ENCODE measurements at regions not wholly inside any gene's neighbourhood (a gene's known extent, or its start where the extent isn't known, plus 50 kb on each side); places are given as distances from the start of the nearest gene placed in this dataset.

DNA sequence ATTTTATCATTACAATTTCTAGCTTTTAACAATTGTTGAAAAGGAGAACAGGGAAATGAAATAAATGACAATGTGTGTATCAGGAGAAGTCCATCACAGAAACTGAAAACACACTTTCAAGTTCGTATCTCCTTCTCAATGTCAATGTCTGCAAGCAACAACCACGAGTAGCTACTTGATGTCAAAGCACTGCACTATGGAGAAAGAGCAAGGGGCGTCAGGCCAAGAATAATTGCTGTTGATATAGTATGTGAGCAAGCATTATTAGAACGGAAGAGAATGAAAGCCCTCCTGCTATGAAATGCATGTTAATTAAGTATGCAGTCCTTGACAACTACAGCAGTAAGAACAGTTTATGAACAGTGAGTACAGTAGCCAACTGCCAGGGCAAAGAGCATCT lies 1250.1 kb downstream of the ZPLD1 start:
- H3K9me3 ChIP-seq (ENCODE audit: low read depth, low read length) = no peaks in the 10 kb centered on the region
- H3K4me3 ChIP-seq (ENCODE audit: insufficient read depth, low read length) = no peak overlapping the region
- no peak overlapping the region for H3K27ac ChIP-seq (ENCODE audit: low read depth, low read length)
- no peak overlapping the region for H3K4me2 ChIP-seq (ENCODE audit: insufficient read depth, low read length)
- H3K79me2 ChIP-seq (ENCODE audit: insufficient read depth, low read length) = no peaks in the 10 kb centered on the region
- no peak for DNase-seq (ENCODE audit: insufficient read length, low spot score, missing footprints)
- H3K36me3 ChIP-seq (ENCODE audit: insufficient read depth, low read length) = no peaks in the 10 kb centered on the region
- no peaks in the 10 kb centered on the region for H3K27me3 ChIP-seq (ENCODE audit: insufficient read depth, low read length)
- no peaks in the 10 kb centered on the region for H3K4me1 ChIP-seq (ENCODE audit: insufficient read depth, low read length)
- no peak overlapping the region for H2AFZ ChIP-seq (ENCODE audit: low read length)
- TF ChIP-seq, protein P1, sequence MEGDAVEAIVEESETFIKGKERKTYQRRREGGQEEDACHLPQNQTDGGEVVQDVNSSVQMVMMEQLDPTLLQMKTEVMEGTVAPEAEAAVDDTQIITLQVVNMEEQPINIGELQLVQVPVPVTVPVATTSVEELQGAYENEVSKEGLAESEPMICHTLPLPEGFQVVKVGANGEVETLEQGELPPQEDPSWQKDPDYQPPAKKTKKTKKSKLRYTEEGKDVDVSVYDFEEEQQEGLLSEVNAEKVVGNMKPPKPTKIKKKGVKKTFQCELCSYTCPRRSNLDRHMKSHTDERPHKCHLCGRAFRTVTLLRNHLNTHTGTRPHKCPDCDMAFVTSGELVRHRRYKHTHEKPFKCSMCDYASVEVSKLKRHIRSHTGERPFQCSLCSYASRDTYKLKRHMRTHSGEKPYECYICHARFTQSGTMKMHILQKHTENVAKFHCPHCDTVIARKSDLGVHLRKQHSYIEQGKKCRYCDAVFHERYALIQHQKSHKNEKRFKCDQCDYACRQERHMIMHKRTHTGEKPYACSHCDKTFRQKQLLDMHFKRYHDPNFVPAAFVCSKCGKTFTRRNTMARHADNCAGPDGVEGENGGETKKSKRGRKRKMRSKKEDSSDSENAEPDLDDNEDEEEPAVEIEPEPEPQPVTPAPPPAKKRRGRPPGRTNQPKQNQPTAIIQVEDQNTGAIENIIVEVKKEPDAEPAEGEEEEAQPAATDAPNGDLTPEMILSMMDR (IDR thresholded peaks at IDR 0.05; ENCODE audit: extremely low read depth, low read depth, low read length) = no peak
- no peaks in the 10 kb centered on the region for H4K20me1 ChIP-seq (ENCODE audit: insufficient read depth, low read length)

GRCh38 chr3:103685939-103686338 lies 1251.1 kb downstream of the ZPLD1 start:
- Histone ChIP-seq H3K36me3 (ENCODE audit: insufficient read depth, low read length) (no peaks in the 10 kb centered on the region), H3K4me1 (ENCODE audit: insufficient read depth, low read length) (no peaks in the 10 kb centered on the region), H3K27ac (ENCODE audit: low read depth, low read length) (no peak overlapping the region), H3K4me2 (ENCODE audit: insufficient read depth, low read length) (no peak overlapping the region), H3K9me3 (ENCODE audit: low read depth, low read length) (no peaks in the 10 kb centered on the region), H3K79me2 (ENCODE audit: insufficient read depth, low read length) (no peaks in the 10 kb centered on the region), H4K20me1 (ENCODE audit: insufficient read depth, low read length) (no peaks in the 10 kb centered on the region), H3K4me3 (ENCODE audit: insufficient read depth, low read length) (no peak overlapping the region), H2AFZ (ENCODE audit: low read length) (no peak overlapping the region), H3K27me3 (ENCODE audit: insufficient read depth, low read length) (no peaks in the 10 kb centered on the region)
- DNase-seq (ENCODE audit: insufficient read length, low spot score, missing footprints) = no peak
- TF ChIP-seq, protein P1 (IDR thresholded peaks at IDR 0.05; ENCODE audit: extremely low read depth, low read depth, low read length) = no peak

- Histone ChIP-seq H4K20me1 (ENCODE audit: insufficient read depth, low read length) (no peaks in the 10 kb centered on the region), H3K4me3 (ENCODE audit: insufficient read depth, low read length) (no peak overlapping the region), H3K27me3 (ENCODE audit: insufficient read depth, low read length) (no peaks in the 10 kb centered on the region), H3K9me3 (ENCODE audit: low read depth, low read length) (no peaks in the 10 kb centered on the region), H3K4me1 (ENCODE audit: insufficient read depth, low read length) (no peaks in the 10 kb centered on the region), H3K79me2 (ENCODE audit: insufficient read depth, low read length) (no peaks in the 10 kb centered on the region), H3K36me3 (ENCODE audit: insufficient read depth, low read length) (no peaks in the 10 kb centered on the region), H3K27ac (ENCODE audit: low read depth, low read length) (no peak overlapping the region), H2AFZ (ENCODE audit: low read length) (no peak overlapping the region), H3K4me2 (ENCODE audit: insufficient read depth, low read length) (no peak overlapping the region)
- DNase-seq (ENCODE audit: insufficient read length, low spot score, missing footprints) = no peak
- TF ChIP-seq, protein P1 (IDR thresholded peaks at IDR 0.05; ENCODE audit: extremely low read depth, low read depth, low read length) = no peak
These were observed 1255.7 kb downstream of the ZPLD1 start for GRCh38 chr3:103690536-103690935.

- no peak overlapping the region for H3K4me2 ChIP-seq (ENCODE audit: insufficient read depth, low read length)
- no peak for DNase-seq (ENCODE audit: insufficient read length, low spot score, missing footprints)
- no peak overlapping the region for H3K4me3 ChIP-seq (ENCODE audit: insufficient read depth, low read length)
- H4K20me1 ChIP-seq (ENCODE audit: insufficient read depth, low read length) = no peaks in the 10 kb centered on the region
- H3K4me1 ChIP-seq (ENCODE audit: insufficient read depth, low read length) = no peaks in the 10 kb centered on the region
- H3K9me3 ChIP-seq (ENCODE audit: low read depth, low read length) = no peaks in the 10 kb centered on the region
- H3K27ac ChIP-seq (ENCODE audit: low read depth, low read length) = no peak overlapping the region
- no peaks in the 10 kb centered on the region for H3K79me2 ChIP-seq (ENCODE audit: insufficient read depth, low read length)
- TF ChIP-seq, protein P1 (IDR thresholded peaks at IDR 0.05; ENCODE audit: extremely low read depth, low read depth, low read length) = no peak
- no peaks in the 10 kb centered on the region for H3K36me3 ChIP-seq (ENCODE audit: insufficient read depth, low read length)
- no peaks in the 10 kb centered on the region for H3K27me3 ChIP-seq (ENCODE audit: insufficient read depth, low read length)
- no peak overlapping the region for H2AFZ ChIP-seq (ENCODE audit: low read length)
These were observed 1259.0 kb downstream of the ZPLD1 start for GRCh38 chr3:103693831-103694230.

Measured in osteoblast (primary cell).